Duodenal mucosa (tissue), 2 donors: ENCODE measurements at regions not wholly inside any gene's neighbourhood (a gene's known extent, or its start where the extent isn't known, plus 50 kb on each side); places are given as distances from the start of the nearest gene placed in this dataset.

Experiments used
- H3K27ac ChIP-seq: one replicate; pipeline ENCODE4 v1.7.0; 2013; ENCODE audit warnings: low read depth, low read length
- H3K27me3 ChIP-seq, 2 donors: one replicate each; pipeline ENCODE4 v1.7.0; 2013; ENCODE audit warnings: low read length in 2 of 2, control low read depth in 1 of 2; ENCODE audit not compliant: insufficient read depth in 2 of 2, control insufficient read depth in 1 of 2
- H3K36me3 ChIP-seq, 2 donors: one replicate each; pipeline ENCODE4 v1.7.0; 2013; ENCODE audit warnings: low read length in 2 of 2, control low read depth in 1 of 2; ENCODE audit not compliant: insufficient read depth in 2 of 2, control insufficient read depth in 1 of 2
- H3K4me1 ChIP-seq, 2 donors: one replicate each; pipeline ENCODE4 v1.7.0; 2013; ENCODE audit warnings: low read length in 2 of 2, control low read depth in 1 of 2; ENCODE audit not compliant: insufficient read depth in 2 of 2, control insufficient read depth in 1 of 2
- H3K4me3 ChIP-seq, 2 donors: one replicate each; pipeline ENCODE4 v1.7.0; 2013; ENCODE audit warnings: low read length in 2 of 2, low read depth in 1 of 2
- H3K9ac ChIP-seq, 2 donors: one replicate each; pipeline ENCODE4 v1.7.0; 2013; ENCODE audit warnings: low read length in 2 of 2, low read depth in 1 of 2
- H3K9me3 ChIP-seq, 2 donors: one replicate each; pipeline ENCODE4 v1.7.0; 2013; ENCODE audit warnings: low read length in 2 of 2, control low read depth in 1 of 2; ENCODE audit not compliant: control insufficient read depth in 1 of 2

DNA sequence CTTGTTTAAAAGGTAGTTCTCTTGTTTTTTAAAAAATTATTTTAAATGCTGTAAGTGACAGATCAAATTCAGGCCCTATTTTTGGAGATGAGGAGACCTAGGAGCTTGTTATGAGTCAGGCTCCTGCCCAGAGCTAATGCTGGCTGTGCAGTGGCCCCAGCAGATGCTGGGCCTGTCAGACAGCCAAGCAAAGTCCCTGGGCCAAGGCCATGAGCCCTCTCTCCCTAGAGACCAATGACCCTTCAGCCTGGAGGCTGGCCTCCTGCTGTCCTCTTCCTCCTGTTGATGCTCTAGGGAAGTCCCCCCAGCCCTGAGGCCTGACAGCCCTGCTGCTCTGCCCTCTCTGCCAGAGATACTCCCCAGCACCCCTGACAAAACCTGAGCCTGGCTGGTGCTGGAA is 128.1 kb upstream of the CTTNBP2NL start:
- no peak overlapping the region for H3K9ac ChIP-seq
- H3K27me3 ChIP-seq: peaks cover 0 to 4% of the 10 kb centered on the region in 2 donors
- no peaks in the 10 kb centered on the region for H3K9me3 ChIP-seq
- no peaks in the 10 kb centered on the region for H3K36me3 ChIP-seq
- no peak overlapping the region for H3K27ac ChIP-seq
- H3K4me1 ChIP-seq: peaks cover 0 to 13% of the 10 kb centered on the region in 2 donors
- H3K4me3 ChIP-seq: no peak overlapping the region

DNA sequence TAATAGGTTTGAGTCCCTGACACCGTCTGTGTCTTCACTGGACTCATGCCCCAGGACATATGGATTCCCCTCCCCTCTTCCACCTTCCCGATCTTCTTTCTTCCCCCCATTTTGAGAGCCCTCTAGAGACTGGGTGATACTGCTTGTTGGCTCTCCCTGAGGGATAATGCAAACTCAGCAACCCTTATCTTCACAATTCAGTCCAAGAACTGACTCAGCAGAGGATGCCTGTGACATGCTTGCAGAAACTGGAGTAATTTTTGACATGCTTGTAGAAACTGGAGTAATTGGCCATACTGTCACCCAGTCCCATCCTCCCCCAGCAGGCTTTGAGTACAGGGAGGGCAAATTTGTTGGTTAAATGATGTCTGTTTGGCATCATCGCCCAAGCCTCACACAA is 127.6 kb upstream of the CTTNBP2NL start:
- H3K36me3 ChIP-seq: no peaks in the 10 kb centered on the region
- H3K4me3 ChIP-seq: no peak overlapping the region
- peaks cover 0 to 13% of the 10 kb centered on the region in 2 donors for H3K4me1 ChIP-seq
- no peak overlapping the region for H3K27ac ChIP-seq
- H3K9ac ChIP-seq: no peak overlapping the region
- peaks cover 0 to 4% of the 10 kb centered on the region in 2 donors for H3K27me3 ChIP-seq
- H3K9me3 ChIP-seq: no peaks in the 10 kb centered on the region

DNA sequence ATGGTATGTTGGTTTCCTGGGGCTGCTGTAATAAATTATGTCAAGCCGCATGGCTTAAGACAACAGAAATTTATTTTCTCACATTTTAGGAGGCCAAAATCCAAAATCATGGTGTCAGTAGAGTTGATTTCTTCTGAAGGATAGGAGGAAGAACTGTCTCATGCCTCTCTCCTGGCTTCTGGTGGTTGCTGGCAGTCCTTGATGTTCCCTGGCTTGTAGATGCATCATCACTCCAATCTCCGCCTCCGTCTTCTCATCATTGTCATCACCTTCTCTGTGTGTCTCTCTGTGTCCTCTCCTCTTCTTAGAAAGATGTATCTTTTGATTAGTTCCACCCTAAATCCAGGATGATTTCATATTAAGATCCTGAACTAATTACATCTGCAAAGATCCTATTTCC is 124.7 kb upstream of the CTTNBP2NL start:
- H3K36me3 ChIP-seq: no peaks in the 10 kb centered on the region
- H3K27me3 ChIP-seq: peaks cover 0 to 4% of the 10 kb centered on the region in 2 donors
- no peak overlapping the region for H3K4me3 ChIP-seq
- H3K27ac ChIP-seq: no peak overlapping the region
- H3K9me3 ChIP-seq: no peaks in the 10 kb centered on the region
- H3K9ac ChIP-seq: no peak overlapping the region
- no peaks in the 10 kb centered on the region for H3K4me1 ChIP-seq

DNA sequence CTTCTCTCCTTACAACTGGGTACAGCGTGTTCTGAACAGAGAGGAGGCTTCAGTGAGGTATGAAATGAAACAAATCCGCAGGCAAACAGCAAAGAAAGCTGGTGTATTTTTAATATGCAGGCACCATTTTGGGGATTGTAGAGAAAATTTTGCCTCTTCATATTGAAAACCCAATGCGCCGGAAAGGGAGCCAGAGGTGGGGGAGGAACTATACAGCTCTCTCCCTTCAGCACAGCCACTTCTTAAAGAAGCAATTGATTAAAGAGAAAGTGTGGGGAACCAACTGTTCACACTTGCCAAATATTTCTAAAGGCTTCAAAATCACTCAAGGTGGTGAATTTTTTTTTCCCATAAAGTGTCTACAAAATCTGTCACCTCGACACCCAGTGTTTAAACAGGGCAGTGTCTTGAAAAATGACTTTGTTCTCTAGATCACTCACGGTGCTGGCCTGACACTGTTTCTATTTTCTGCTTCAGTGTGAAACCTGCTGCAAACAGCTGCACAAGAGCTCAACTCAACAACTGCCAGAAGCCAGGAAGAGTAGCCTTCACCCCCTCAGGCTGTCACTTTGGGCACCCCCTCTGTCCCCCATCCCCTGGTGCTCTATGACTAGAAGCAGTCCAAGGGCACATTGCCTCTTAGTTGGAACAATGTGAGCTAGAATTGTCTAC is 123.8 kb upstream of the CTTNBP2NL start:
- H3K27me3 ChIP-seq: peaks cover 0 to 4% of the 10 kb centered on the region in 2 donors
- no peak overlapping the region for H3K27ac ChIP-seq
- H3K4me1 ChIP-seq: no peaks in the 10 kb centered on the region
- no peaks in the 10 kb centered on the region for H3K9me3 ChIP-seq
- no peak overlapping the region for H3K9ac ChIP-seq
- no peaks in the 10 kb centered on the region for H3K36me3 ChIP-seq
- no peak overlapping the region for H3K4me3 ChIP-seq

DNA sequence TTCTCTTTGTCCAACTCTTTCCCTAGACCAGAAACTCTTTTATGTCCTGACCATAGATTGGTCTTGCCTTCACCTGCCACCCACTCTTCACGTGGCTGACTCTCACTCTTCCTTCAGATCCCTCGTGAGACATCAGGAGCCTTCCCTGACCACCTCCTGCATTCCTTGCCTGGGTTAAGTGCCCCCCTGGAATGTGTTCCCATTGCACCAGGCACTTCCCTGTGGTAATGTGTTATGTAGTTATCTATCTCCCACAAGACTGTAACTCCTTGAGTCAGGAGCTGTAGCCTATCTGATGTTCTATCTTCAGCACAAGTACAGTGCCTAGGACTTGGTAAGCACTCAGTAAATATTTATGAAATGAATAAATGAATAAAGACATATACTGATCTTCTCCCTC is 111.2 kb upstream of the CTTNBP2NL start:
- Histone ChIP-seq H3K27me3 (no peaks in the 10 kb centered on the region), H3K9ac (no peak overlapping the region), H3K9me3 (no peaks in the 10 kb centered on the region), H3K4me1 (no peaks in the 10 kb centered on the region), H3K4me3 (no peak overlapping the region), H3K36me3 (no peaks in the 10 kb centered on the region), H3K27ac (no peak overlapping the region)

DNA sequence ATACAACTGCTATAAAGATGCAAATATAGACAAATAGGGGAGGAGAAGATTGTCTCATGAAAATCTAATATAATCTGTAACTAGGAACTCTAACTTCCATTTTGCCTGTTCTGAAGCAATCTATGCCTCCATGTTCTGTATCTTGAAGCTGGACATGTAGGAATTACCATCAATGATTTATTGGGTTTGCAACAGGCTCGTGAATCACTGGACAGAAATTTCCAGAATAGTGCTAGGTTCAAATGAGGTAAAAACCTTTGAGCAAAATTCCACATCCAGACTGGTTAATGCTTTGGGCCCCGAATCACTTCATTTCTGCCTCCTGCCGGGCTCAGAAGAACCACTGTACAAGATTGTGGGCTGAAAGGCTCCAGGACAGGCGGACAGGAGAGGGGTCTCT is 110.7 kb upstream of the CTTNBP2NL start:
- Histone ChIP-seq H3K4me3 (no peak overlapping the region), H3K27me3 (no peaks in the 10 kb centered on the region), H3K27ac (no peak overlapping the region), H3K9me3 (no peaks in the 10 kb centered on the region), H3K4me1 (no peaks in the 10 kb centered on the region), H3K9ac (no peak overlapping the region), H3K36me3 (no peaks in the 10 kb centered on the region)

DNA sequence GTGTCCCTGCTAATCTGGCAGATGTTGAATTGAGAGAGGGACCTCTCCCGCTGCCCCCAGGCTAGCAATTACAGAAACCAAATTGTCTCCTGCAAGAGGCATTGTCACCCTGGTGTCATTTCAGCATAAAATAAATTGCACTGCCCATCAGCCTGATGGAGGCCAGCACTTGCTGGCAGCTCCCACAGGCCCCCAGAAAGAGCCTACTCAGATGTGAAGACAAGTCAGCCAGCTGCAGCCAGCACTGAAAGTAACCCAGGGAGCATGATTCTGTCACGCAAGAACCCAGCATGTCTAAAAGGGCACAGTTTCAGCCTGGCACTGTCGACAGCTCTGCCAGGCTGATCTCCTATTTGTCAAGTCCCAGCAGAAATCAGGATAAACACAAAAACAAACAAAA is 110.3 kb upstream of the CTTNBP2NL start:
- Histone ChIP-seq H3K9me3 (no peaks in the 10 kb centered on the region), H3K36me3 (no peaks in the 10 kb centered on the region), H3K27ac (no peak overlapping the region), H3K27me3 (no peaks in the 10 kb centered on the region), H3K9ac (no peak overlapping the region), H3K4me1 (no peaks in the 10 kb centered on the region), H3K4me3 (no peak overlapping the region)

DNA sequence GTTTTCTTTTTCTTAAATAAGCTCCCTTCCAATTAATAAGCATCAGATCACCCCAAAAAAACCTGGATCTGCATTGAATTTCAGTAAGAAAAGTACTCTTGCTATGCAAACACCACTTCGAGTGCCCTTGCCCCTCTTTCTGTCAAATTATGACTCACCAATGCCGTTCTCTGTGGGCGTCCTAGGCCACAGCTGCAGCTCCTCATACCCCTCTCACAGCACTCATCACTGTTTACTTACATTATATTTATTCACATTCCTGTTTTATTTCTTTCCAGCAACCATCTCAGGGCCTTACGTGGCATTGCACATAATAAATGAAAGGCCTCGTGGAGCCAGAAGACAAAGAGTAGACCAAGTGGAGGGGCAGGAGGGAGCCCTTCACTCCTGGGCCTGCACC is 99.1 kb upstream of the CTTNBP2NL start:
- Histone ChIP-seq H3K9me3 (no peaks in the 10 kb centered on the region), H3K4me1 (no peaks in the 10 kb centered on the region), H3K27ac (no peak overlapping the region), H3K9ac (no peak overlapping the region), H3K27me3 (no peaks in the 10 kb centered on the region), H3K36me3 (no peaks in the 10 kb centered on the region), H3K4me3 (no peak overlapping the region)

DNA sequence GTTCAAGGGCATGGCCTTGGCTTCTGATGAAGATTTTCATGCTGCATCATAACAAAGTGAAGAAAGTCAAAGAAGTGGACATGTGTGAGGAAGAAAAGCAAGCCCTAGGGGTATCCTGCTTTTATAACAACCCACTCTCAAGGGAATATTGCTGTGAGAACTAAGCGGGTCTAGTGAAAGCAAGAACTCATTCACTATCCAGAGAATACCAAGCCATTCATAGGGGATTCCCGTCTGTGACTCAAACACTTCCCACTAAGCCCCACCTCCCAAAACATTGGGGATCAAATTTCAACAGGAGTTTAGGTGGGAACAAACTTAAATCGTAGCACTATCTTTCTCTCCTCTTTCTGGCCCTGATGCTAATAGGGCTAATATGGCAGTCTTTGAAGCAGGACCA is 98.5 kb upstream of the CTTNBP2NL start:
- Histone ChIP-seq H3K27ac (no peak overlapping the region), H3K36me3 (no peaks in the 10 kb centered on the region), H3K27me3 (no peaks in the 10 kb centered on the region), H3K9ac (no peak overlapping the region), H3K4me3 (no peak overlapping the region), H3K4me1 (no peaks in the 10 kb centered on the region), H3K9me3 (no peaks in the 10 kb centered on the region)

DNA sequence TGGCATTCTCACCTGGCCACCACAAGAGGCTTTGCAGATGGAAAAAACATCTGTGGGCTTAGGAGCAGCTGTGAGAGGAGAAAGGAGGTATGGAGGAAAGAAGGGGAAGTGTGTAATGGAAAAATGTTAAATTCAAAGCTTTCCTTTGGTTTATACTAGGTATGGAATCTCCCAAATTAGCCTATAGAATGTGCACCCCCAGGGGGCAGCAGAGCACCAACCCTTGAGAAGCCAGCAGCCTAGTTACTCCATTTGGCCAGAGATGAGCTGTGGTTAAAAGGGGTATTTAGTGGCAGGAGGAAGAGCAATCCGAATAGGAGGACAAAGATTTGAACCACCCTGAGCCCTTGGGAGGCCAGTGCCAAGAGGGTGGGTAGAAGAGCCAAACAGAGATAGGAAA is 97.5 kb upstream of the CTTNBP2NL start:
- no peaks in the 10 kb centered on the region for H3K9me3 ChIP-seq
- no peaks in the 10 kb centered on the region for H3K4me1 ChIP-seq
- H3K4me3 ChIP-seq: no peak overlapping the region
- H3K36me3 ChIP-seq: no peaks in the 10 kb centered on the region
- H3K27me3 ChIP-seq: no peaks in the 10 kb centered on the region
- H3K27ac ChIP-seq: no peak overlapping the region
- H3K9ac ChIP-seq: no peak overlapping the region

DNA sequence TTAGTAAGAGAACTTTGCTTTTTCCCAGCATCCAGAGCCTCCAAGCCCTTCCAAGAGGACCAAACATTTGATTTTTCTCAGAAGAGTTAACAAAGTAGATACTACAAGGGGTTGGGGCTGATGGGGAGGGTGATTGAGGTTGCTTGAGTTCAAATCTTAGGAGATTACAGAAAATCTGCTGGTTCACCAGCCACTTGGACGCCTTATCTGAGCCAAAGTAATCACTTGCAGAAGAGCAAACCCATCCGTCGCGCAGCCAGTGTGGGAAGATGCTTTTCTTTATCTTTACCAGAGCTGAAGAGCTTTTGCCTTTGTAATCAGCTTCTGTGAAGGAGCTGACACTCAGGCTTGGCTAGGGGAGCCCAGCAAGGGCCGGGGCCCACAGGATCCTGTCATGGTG is 91.9 kb upstream of the CTTNBP2NL start:
- Histone ChIP-seq H3K27ac (no peak overlapping the region), H3K4me3 (no peak overlapping the region)

More for the DNA sequence above, 91.9 kb upstream of the CTTNBP2NL start:
- peaks cover 0 to 4% of the 10 kb centered on the region in 2 donors for H3K27me3 ChIP-seq
- no peak overlapping the region for H3K9ac ChIP-seq
- H3K4me1 ChIP-seq: no peaks in the 10 kb centered on the region
- no peaks in the 10 kb centered on the region for H3K36me3 ChIP-seq
- no peaks in the 10 kb centered on the region for H3K9me3 ChIP-seq
